Liver (tissue), 8 donors: ENCODE measurements at regions not wholly inside any gene's neighbourhood (a gene's known extent, or its start where the extent isn't known, plus 50 kb on each side); places are given as distances from the start of the nearest gene placed in this dataset.

Experiments used
- DNase-seq: peaks from one replicate; pipeline ENCODE4 v3.0.0-alpha.2; 2017; ENCODE audit warnings: low spot score
- H3K27ac ChIP-seq, 2 donors: one replicate each; pipeline ENCODE4 v1.7.0; 2013; ENCODE audit warnings: inconsistent platforms in 2 of 2, low read length in 2 of 2, control low read depth in 1 of 2, low read depth in 1 of 2, mild to moderate bottlenecking in 1 of 2
- H3K27me3 ChIP-seq, 4 donors: one replicate each; pipeline versions ENCODE4 v1.6.1 to v1.7.0; 2013; ENCODE audit warnings: low read length in 3 of 4, inconsistent platforms in 1 of 4, mild to moderate bottlenecking in 1 of 4, moderate library complexity in 1 of 4; ENCODE audit not compliant: control insufficient read depth in 4 of 4, insufficient read depth in 4 of 4
- H3K36me3 ChIP-seq, 4 donors: one replicate each; pipeline versions ENCODE4 v1.6.1 to v1.7.0; 2013; ENCODE audit warnings: low read length in 3 of 4, mild to moderate bottlenecking in 3 of 4, low read depth in 1 of 4, moderate library complexity in 1 of 4; ENCODE audit not compliant: control insufficient read depth in 4 of 4, insufficient read depth in 3 of 4
- H3K4me1 ChIP-seq, 4 donors: one replicate each; pipeline versions ENCODE4 v1.6.1 to v1.7.0; 2013; ENCODE audit warnings: low read length in 3 of 4, mild to moderate bottlenecking in 3 of 4, moderate library complexity in 1 of 4; ENCODE audit not compliant: control insufficient read depth in 4 of 4, insufficient read depth in 4 of 4
- H3K4me3 ChIP-seq, 3 donors: one replicate each; pipeline versions ENCODE4 v1.6.1 to v1.7.0; 2013; ENCODE audit warnings: low read length in 3 of 3, control low read depth in 1 of 3, low read depth in 1 of 3, mild to moderate bottlenecking in 1 of 3
- H3K9ac ChIP-seq, 2 donors: one replicate each; pipeline ENCODE4 v1.7.0; 2013; ENCODE audit warnings: low read length in 2 of 2, mild to moderate bottlenecking in 2 of 2, moderate library complexity in 2 of 2, control low read depth in 1 of 2, low read depth in 1 of 2
- H3K9me3 ChIP-seq, 4 donors: one replicate each; pipeline versions ENCODE4 v1.6.1 to v1.7.0; 2013; ENCODE audit warnings: low read length in 3 of 4; ENCODE audit not compliant: control insufficient read depth in 4 of 4
- ATF3 ChIP-seq: IDR thresholded peaks from 2 replicates; pipeline ENCODE4 v1.6.1; 2016; ENCODE audit warnings: antibody characterized with exemption
- CTCF ChIP-seq: fragments of 150-350 bp; IDR thresholded peaks from 2 replicates; pipeline ENCODE4 v1.5.1; 2017; ENCODE audit warnings: improper control_type of control experiment, low read depth, low read length; ENCODE audit not compliant: missing input control
- FOXA2 ChIP-seq: IDR thresholded peaks from 2 replicates; pipeline ENCODE4 v1.6.1; 2016; ENCODE audit warnings: antibody characterized with exemption
- GABPA ChIP-seq, 2 donors: IDR thresholded peaks in 1 of 2; conservative IDR thresholded peaks in 1 of 2; 2 replicates each; pipeline ENCODE4 v1.6.1; 2016; ENCODE audit warnings: antibody characterized with exemption in 2 of 2, mild to moderate bottlenecking in 1 of 2, moderate library complexity in 1 of 2
- MAX ChIP-seq: IDR thresholded peaks from 2 replicates; pipeline ENCODE4 v1.6.1; 2016; ENCODE audit warnings: antibody characterized with exemption
- NR2F2 ChIP-seq: IDR thresholded peaks from 2 replicates; pipeline ENCODE4 v1.6.1; 2016; ENCODE audit warnings: antibody characterized with exemption
- RAD21 ChIP-seq, 2 donors: IDR thresholded peaks; 2 replicates each; pipeline ENCODE4 v1.6.1; 2016; ENCODE audit warnings: antibody characterized with exemption in 2 of 2, mild to moderate bottlenecking in 2 of 2
- REST ChIP-seq: IDR thresholded peaks from 2 replicates; pipeline ENCODE4 v1.6.1; 2016; ENCODE audit warnings: antibody characterized with exemption, mild to moderate bottlenecking
- RXRA ChIP-seq, 2 donors: IDR thresholded peaks; 2 replicates each; pipeline ENCODE4 v1.6.1; 2017 to 2018; ENCODE audit warnings: antibody characterized with exemption in 2 of 2, mild to moderate bottlenecking in 1 of 2
- SP1 ChIP-seq: IDR thresholded peaks from 2 replicates; pipeline ENCODE4 v1.6.1; 2018; ENCODE audit warnings: antibody characterized with exemption, mild to moderate bottlenecking
- ZBTB33 ChIP-seq: IDR thresholded peaks from 2 replicates; pipeline ENCODE4 v1.6.1; 2016; ENCODE audit warnings: antibody characterized with exemption
- WGBS: extraction: QIAGEN DNeasy Blood & Tissue Kit; methylation state at CpG from one replicate; pipeline ENCODE4 v1.1.7; 2013; 5-methylcytosine and 5-hydroxymethylcytosine counted together
- donor health status: healthy.
- donor health status: healthy.
- donor health status: healthy.
- donor health status: healthy.
- donor health status: healthy.

- Histone ChIP-seq H3K36me3 (no peaks in the 10 kb centered on the region), H3K27me3 (no peaks in the 10 kb centered on the region), H3K9me3 (no peaks in the 10 kb centered on the region), H3K4me3 (no peak overlapping the region), H3K27ac (no peak overlapping the region), H3K4me1 (peaks cover 0 to 6% (median 3%) of the 10 kb centered on the region in 4 donors), H3K9ac (no peak overlapping the region)
- WGBS, result 87% methylated on average over 4 of the region's 4 CpGs
- no peak for DNase-seq
- no peak for TF ChIP-seq REST
Measured at GRCh38 chr15:31442699-31443111, 116.1 kb downstream of the KLF13 start.

GRCh38 chr15:31444844-31445243 is 118.2 kb downstream of the KLF13 start:
- no peak overlapping the region for H3K4me3 ChIP-seq
- TF ChIP-seq ZBTB33, result no peak
- no peak for TF ChIP-seq RAD21 (IDR thresholded peaks at IDR 0.05)
- TF ChIP-seq RXRA (IDR thresholded peaks at IDR 0.05), result no peak
- no peak for TF ChIP-seq SP1
- TF ChIP-seq NR2F2, result no peak
- TF ChIP-seq MAX, result no peak
- no peak for TF ChIP-seq ATF3
- no peak for TF ChIP-seq FOXA2
- no peak for TF ChIP-seq REST
- TF ChIP-seq CTCF, result no peak
- TF ChIP-seq GABPA (IDR thresholded peaks at IDR 0.05 in 1 of 2, conservative IDR thresholded peaks at IDR 0.05 in 1 of 2), result no peak
- H3K9ac ChIP-seq, result no peak overlapping the region
- H3K27ac ChIP-seq, result no peak overlapping the region
- WGBS, result 89% methylated on average over 3 of the region's 3 CpGs
- peaks cover 0 to 6% (median 4%) of the 10 kb centered on the region in 4 donors for H3K4me1 ChIP-seq
- no peaks in the 10 kb centered on the region for H3K9me3 ChIP-seq
- H3K27me3 ChIP-seq, result no peaks in the 10 kb centered on the region
- no peaks in the 10 kb centered on the region for H3K36me3 ChIP-seq
- no peak for DNase-seq
